Adrenal gland (tissue), 9 donors: ENCODE measurements at regions not wholly inside any gene's neighbourhood (a gene's known extent, or its start where the extent isn't known, plus 50 kb on each side); places are given as distances from the start of the nearest gene placed in this dataset.

Source experiments
- DNase-seq, 7 donors: peaks; one replicate each; pipeline ENCODE4 v3.0.0-alpha.2; 2019 to 2020
- H3K27ac ChIP-seq, 5 donors: fragments of 200-600 bp; sonication (generic) in 4 of 5; 1 replicate in 3 of 5; 2 replicates in 2 of 5; pipeline versions ENCODE4 v1.5.1 to v1.8.0; 2016 to 2020; ENCODE audit warnings: mild to moderate bottlenecking in 1 of 5
- H3K27me3 ChIP-seq: fragments of 200-600 bp; 2 replicates; pipeline ENCODE4 v1.8.0; 2021
- H3K36me3 ChIP-seq, 2 donors: fragments of 200-600 bp; replicated peaks in 1 of 2; 1 replicate in 1 of 2; 2 replicates in 1 of 2; pipeline versions ENCODE4 v1.5.1 to v1.8.0; 2018 to 2022
- H3K4me1 ChIP-seq, 2 donors: fragments of 200-600 bp; replicated peaks in 1 of 2; 1 replicate in 1 of 2; 2 replicates in 1 of 2; pipeline versions ENCODE4 v1.5.1 to v1.8.0; 2018 to 2021
- H3K4me3 ChIP-seq, 4 donors: fragments of 200-600 bp; sonication (generic) in 3 of 4; one replicate each; pipeline ENCODE4 v1.5.1; 2016 to 2018
- H3K9me3 ChIP-seq, 3 donors: fragments of 200-600 bp; sonication (generic) in 1 of 3; replicated peaks in 1 of 3; 1 replicate in 2 of 3; 2 replicates in 1 of 3; pipeline versions ENCODE4 v1.5.1 to v1.8.0; 2016 to 2021
- CTCF ChIP-seq, 6 experiments: fragments of 450-650 bp in 4 of 6; fragments of 200-600 bp in 2 of 6; sonication (generic) in 1 of 6; IDR thresholded peaks; 1 replicate in 5 of 6; 2 replicates in 1 of 6; pipeline versions ENCODE4 v1.5.1 to v1.8.0; 2016 to 2021; ENCODE audit warnings: antibody characterized with exemption in 6 of 6, mild to moderate bottlenecking in 2 of 6, moderate library complexity in 1 of 6
- POLR2A ChIP-seq, 2 donors: fragments of 450-650 bp; IDR thresholded peaks; one replicate each; pipeline ENCODE4 v1.6.1; 2017; ENCODE audit warnings: antibody characterized with exemption in 2 of 2, mild to moderate bottlenecking in 2 of 2, moderate library complexity in 1 of 2
- whole genome bisulfite sequencing, 4 donors: extraction: QIAGEN DNeasy Blood & Tissue Kit in 2 of 4; methylation state at CpG; one replicate each; pipeline versions ENCODE4 v1.1.5 to v1.1.7; 2013 to 2017; 5-methylcytosine and 5-hydroxymethylcytosine counted together
- intact Hi-C, 2 donors: fragments of 100-400 bp; cut with DNase I; formaldehyde crosslinking; loops; one replicate each; pipeline versions ENCODE4 v1.14.1 to v1.15.0; 2022 to 2023
- donor health status: healthy with polysubstance abuse.
- donor health status: Bipolar disorder and iron deficiency.
- donor health status: DM: yes; HTN: yes; CAD: no.
- donor health status: DM: no; HTN: no; CAD: no.
- donor health status: DM: no; HTN: no; CAD: no.

GRCh38 chr5:12073426-12073825 is 169.2 kb upstream of the CTNND2 start:
- no peaks in the 10 kb centered on the region for H3K27me3 ChIP-seq
- no peak overlapping the region for H3K4me3 ChIP-seq
- intact Hi-C loops = no loop called here
- no peaks in the 10 kb centered on the region for H3K36me3 ChIP-seq
- 31 to 44% (median 39%) methylated on average over 3 of the region's 3 CpGs for WGBS, 4 donors
- DNase-seq = no peak
- H3K27ac ChIP-seq = no peak overlapping the region
- no peaks in the 10 kb centered on the region for H3K4me1 ChIP-seq
- TF ChIP-seq CTCF (IDR thresholded peaks at IDR 0.05) = no peak
- no peak for TF ChIP-seq POLR2A (IDR thresholded peaks at IDR 0.05)
- no peaks in the 10 kb centered on the region for H3K9me3 ChIP-seq

- TF ChIP-seq CTCF (IDR thresholded peaks at IDR 0.05) = no peak
- intact Hi-C loops = no loop called here
- no peaks in the 10 kb centered on the region for H3K36me3 ChIP-seq
- no peaks in the 10 kb centered on the region for H3K9me3 ChIP-seq
- no peak overlapping the region for H3K27ac ChIP-seq
- no peaks in the 10 kb centered on the region for H3K27me3 ChIP-seq
- no peaks in the 10 kb centered on the region for H3K4me1 ChIP-seq
- WGBS, 4 donors = 49 to 53% (median 50%) methylated on average over 5 of the region's 5 CpGs
- H3K4me3 ChIP-seq = no peak overlapping the region
- DNase-seq = no peak
Measured at GRCh38 chr5:12072441-12072840, 168.2 kb upstream of the CTNND2 start.

DNA sequence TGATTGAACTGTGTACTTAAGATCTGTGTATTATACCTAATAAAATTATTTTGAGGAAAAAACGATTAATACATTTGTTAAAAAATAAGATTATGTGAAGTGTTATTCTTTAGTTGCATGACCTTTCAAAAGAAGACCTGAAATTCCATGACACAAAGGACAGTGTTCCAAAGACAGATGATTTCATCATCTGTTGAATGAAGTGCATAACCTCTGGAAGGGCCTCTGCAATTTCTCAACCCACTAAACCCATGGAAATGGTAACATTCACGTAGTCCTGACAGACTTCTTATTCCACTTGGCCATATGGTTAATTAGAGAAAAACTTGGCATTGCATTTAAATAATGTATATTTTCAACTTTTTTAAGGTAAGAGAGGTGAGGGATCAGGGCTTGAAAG is 167.2 kb upstream of the CTNND2 start:
- Histone ChIP-seq H3K36me3 (no peaks in the 10 kb centered on the region), H3K9me3 (no peaks in the 10 kb centered on the region), H3K4me3 (no peak overlapping the region), H3K4me1 (no peaks in the 10 kb centered on the region), H3K27me3 (no peaks in the 10 kb centered on the region), H3K27ac (no peak overlapping the region)
- TF ChIP-seq POLR2A (IDR thresholded peaks at IDR 0.05) (no peak), CTCF (IDR thresholded peaks at IDR 0.05) (no peak)
- DNase-seq = no peak
- intact Hi-C loops = no loop called here
- 45 to 58% (median 53%) methylated on average over 2 of the region's 2 CpGs for WGBS, 4 donors

DNA sequence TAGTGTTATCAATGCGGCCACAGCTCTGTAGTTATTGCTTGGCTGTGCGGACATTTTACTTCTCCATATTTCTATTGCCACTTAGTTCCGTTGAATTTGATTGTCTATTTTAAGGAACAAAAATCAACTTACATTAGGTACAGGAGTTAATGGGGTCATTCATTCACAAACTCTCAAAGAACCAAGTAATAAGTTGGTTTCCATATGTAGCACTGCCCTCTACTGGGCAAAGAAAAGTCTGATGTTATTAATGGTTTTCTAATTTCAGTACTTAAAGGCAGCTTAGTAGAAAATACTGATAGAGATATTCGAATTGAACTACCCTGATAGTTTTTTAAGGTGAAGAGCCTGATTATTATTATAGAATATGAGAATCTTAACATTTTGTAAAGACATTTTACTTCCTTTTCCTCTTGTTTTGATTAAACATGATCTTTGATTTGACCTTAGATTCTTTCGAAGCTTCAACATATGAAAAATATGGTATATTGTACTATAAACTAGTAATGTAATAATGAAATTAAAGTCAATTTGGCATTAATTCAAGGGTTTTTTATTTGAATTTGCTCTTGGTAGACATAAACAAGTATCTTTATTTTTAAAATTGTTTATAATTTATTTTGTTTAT is 119.5 kb upstream of the CTNND2 start:
- Histone ChIP-seq H3K27me3 (no peaks in the 10 kb centered on the region), H3K4me1 (no peaks in the 10 kb centered on the region), H3K36me3 (no peaks in the 10 kb centered on the region), H3K27ac (no peak overlapping the region), H3K9me3 (no peaks in the 10 kb centered on the region), H3K4me3 (no peak overlapping the region)
- WGBS, 4 donors = 42 to 51% (median 45%) methylated on average over 5 of the region's 5 CpGs
- intact Hi-C loops = no loop called here
- no peak for DNase-seq
- TF ChIP-seq CTCF (IDR thresholded peaks at IDR 0.05) = peak; percentile 7 to 61 (median 34)
- no peak for TF ChIP-seq POLR2A (IDR thresholded peaks at IDR 0.05)
